HG03108 (cell line): ENCODE measurements at regions not wholly inside any gene's neighbourhood (a gene's known extent, or its start where the extent isn't known, plus 50 kb on each side); places are given as distances from the start of the nearest gene placed in this dataset.
"Not testable (repeated sequence)": the region's sequence is repeated elsewhere in the genome, so short reads cannot be mapped to it uniquely, and the experiment has no call there.

ENCODE experiments used
- ATAC-seq: cut with Tn5 transposase; IDR thresholded peaks from one replicate; pipeline ENCODE4 v1.9.1; 2021; ENCODE audit warnings: moderate library complexity; ENCODE audit not compliant: unreplicated experiment

GRCh38 chr2:47690706-47691325, 92.1 kb upstream of the MSH6 start:
- ATAC-seq, result not testable (repeated sequence)

DNA sequence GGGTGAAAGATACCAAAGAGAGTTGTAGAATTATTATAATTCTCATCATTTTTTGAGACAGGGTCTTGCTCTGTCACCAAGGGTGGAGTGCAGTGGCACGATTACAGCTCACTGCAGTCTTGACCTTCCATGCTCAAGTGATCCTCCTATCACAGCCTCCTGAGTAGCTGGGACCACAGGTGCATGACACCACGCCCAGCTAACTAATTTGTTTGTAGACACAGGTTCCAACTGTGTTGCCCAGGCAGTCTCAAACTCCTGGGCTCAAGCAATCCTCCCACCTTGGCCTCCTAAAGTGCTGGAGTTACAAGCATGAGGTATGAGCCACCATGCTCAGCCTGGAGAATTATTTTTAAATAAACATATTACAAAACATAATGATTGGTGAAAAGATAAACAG, 92.8 kb upstream of the MSH6 start:
- ATAC-seq, result no peak

GRCh38 chr2:47689118-47689517, 93.8 kb upstream of the MSH6 start:
- peak; percentile 78 for ATAC-seq

- no peak for ATAC-seq
These were observed 94.4 kb upstream of the MSH6 start for GRCh38 chr2:47688561-47688960.

GRCh38 chr2:47687856-47688255, 95.1 kb upstream of the MSH6 start:
- ATAC-seq, result no peak

DNA sequence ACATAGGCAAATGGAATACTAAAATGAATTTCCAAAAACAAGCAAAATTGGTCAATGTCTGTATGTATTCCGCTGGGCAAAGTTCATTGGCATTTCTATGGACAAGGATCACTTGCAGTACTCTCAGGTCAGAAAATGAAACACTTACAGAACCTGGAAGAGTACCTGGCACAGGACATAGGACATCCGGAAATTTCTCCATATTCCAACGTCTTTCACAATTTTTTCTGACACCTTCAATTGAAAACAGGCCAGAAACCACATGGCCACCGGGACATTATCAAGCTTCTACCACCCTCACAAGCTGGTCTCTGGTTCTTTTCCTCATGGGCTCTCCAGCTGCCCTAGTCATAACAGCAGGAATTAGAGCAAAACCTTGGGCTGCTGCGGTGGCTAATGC, 96.9 kb upstream of the MSH6 start:
- no peak for ATAC-seq

GRCh38 chr2:47682216-47682749, 100.7 kb upstream of the MSH6 start:
- ATAC-seq, result no peak

DNA sequence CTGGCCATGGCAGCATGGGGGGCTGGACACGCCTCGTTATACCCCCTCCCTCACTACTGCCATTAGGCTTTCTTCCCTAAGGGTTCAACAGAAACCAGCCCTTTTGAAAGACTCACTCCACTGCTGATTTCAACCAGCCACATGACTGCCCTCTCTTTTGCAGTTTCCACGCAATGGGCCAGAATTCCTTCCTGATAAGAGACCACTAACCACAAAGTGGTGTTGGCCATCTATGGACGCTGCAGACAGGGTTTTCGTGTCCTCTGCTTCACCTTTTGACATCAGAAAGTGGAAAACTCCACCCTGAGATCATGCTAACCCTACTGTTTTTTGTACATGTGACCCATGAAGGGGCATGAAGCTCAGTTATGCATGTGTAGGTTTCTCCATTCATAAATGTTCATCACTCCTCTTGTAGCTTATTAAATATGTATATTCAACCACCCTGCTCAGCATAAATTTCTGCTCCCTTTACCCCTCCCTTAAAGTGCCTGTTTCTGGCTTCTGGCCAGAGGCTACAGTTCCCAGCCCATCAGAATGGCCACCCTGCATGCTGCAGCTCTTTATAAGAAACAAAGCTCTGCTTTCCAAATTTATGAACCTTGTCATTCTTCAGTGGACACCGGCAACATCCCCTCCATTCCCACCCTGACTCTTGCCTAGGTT, 105.6 kb upstream of the KCNK12 start:
- no peak for ATAC-seq

GRCh38 chr2:47675196-47675825, 104.5 kb upstream of the KCNK12 start:
- no peak for ATAC-seq

DNA sequence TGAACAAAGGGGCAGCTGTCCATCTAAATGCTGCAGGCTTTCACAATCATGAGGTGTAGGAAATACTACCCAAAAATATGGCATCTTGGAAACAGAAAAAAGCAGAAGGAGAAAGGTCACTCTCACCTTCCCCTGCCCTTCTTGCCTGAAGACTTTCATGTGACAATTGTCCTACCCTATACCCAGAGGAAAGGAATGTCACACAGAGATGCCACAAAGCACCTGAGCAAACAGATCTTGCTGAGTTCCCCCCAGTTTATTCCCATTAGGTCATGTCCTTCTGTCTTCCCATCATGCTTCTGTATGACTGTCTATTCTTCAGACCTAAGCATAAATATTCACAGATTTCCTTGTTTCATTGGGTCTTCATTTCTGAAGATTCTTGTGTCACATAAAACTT, 95.5 kb upstream of the KCNK12 start:
- no peak for ATAC-seq

GRCh38 chr2:47664817-47665216, 94.0 kb upstream of the KCNK12 start:
- ATAC-seq, result no peak

DNA sequence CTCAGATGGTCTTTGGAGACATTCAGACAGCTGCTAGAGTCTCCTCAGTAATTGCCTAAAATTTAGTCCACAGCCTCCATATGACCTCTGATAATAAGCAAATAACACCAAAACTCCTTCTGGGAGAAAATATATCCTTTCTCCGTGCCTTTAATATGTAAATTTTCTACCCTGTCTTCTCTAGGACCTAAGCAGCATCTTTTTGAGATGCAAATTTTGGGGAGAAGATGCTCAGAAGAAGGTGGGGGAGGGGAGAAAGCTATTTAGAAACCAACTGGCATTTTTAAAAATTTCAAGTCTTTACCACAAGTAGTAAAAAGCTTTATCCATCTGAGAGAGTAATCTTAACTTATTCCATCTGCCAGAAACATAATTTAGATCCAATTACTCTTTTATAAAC, 91.8 kb upstream of the KCNK12 start:
- no peak for ATAC-seq

GRCh38 chr2:47661310-47661709, 90.5 kb upstream of the KCNK12 start:
- no peak for ATAC-seq

DNA sequence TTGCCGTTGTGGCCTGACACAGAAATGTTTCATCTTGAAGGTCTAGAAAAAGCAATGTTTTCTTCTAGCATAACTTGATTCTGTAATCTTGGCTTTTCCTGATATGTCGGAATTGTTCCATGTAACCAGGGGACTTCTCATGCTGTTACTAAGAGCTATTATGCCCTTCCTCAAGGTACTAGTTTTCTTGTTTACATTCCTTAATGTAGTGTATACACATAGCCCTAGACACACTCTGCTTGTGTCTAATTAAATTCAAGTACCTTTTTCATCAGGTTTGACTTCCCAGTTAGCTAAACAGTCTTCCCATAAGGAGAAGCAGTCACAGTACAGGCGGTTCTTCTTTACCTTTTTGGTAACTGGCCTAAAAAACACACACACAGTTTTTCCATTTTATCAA, 89.4 kb upstream of the KCNK12 start:
- ATAC-seq, result no peak

- ATAC-seq, result no peak
These were observed 88.0 kb upstream of the KCNK12 start for GRCh38 chr2:47658646-47659320.

GRCh38 chr2:47657886-47658489, 87.2 kb upstream of the KCNK12 start:
- ATAC-seq, result no peak

GRCh38 chr2:47656715-47657600, 86.2 kb upstream of the KCNK12 start:
- ATAC-seq, result no peak

DNA sequence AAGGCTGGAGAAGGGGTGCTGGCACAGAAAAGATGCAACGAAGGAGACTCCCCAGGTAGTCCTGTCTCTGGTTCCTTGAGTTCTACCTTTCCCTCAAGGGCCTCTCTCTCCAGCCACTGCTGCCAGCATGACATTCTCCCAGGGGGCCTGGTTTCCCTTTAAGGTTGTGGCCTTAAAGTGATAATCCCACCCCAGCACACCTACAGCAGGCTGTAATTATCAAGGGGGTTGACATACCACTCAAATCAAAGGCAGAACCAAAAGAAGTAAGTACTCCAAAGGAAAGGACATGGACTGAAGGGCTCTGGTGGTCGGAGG, 84.7 kb upstream of the KCNK12 start:
- ATAC-seq, result peak; percentile 4

GRCh38 chr2:47654790-47655562, 84.2 kb upstream of the KCNK12 start:
- ATAC-seq, result peak; percentile 73
